ENCODE measurements at regions not wholly inside any gene's neighbourhood (a gene's known extent, or its start where the extent isn't known, plus 50 kb on each side); places are given as distances from the start of the nearest gene placed in this dataset.

- Histone ChIP-seq H3K4me3 (no peak overlapping the region), H3K4me1 (ENCODE audit: low read depth) (no peaks in the 10 kb centered on the region), H3K9me3 (no peaks in the 10 kb centered on the region), H3K36me3 (ENCODE audit: low read depth) (no peaks in the 10 kb centered on the region)
- DNase-seq (no peak), ATAC-seq (no peak)
- no peak for TF ChIP-seq CTCF (IDR thresholded peaks at IDR 0.05)
- intact Hi-C loops (cut with DNase I, micrococcal nuclease), result no loop called here
Measured at GRCh38 chr3:77707281-77707680, 667.4 kb downstream of the ROBO2 start.

GRCh38 chr3:77709155-77709554 is 669.3 kb downstream of the ROBO2 start:
- no peak for TF ChIP-seq CTCF (IDR thresholded peaks at IDR 0.05)
- no peaks in the 10 kb centered on the region for H3K4me1 ChIP-seq (ENCODE audit: low read depth)
- H3K9me3 ChIP-seq, result no peaks in the 10 kb centered on the region
- H3K36me3 ChIP-seq (ENCODE audit: low read depth), result no peaks in the 10 kb centered on the region
- DNase-seq, result no peak
- no peak overlapping the region for H3K4me3 ChIP-seq
- no peak for ATAC-seq
- intact Hi-C loops (cut with DNase I, micrococcal nuclease), result no loop called here

GRCh38 chr3:77718311-77718710 is 678.4 kb downstream of the ROBO2 start:
- no peak for TF ChIP-seq CTCF (IDR thresholded peaks at IDR 0.05)
- no peaks in the 10 kb centered on the region for H3K4me1 ChIP-seq (ENCODE audit: low read depth)
- DNase-seq (no peak), ATAC-seq (no peak)
- no peaks in the 10 kb centered on the region for H3K9me3 ChIP-seq
- no peaks in the 10 kb centered on the region for H3K36me3 ChIP-seq (ENCODE audit: low read depth)
- intact Hi-C loops (cut with DNase I, micrococcal nuclease), result no loop called here
- no peak overlapping the region for H3K4me3 ChIP-seq

DNA sequence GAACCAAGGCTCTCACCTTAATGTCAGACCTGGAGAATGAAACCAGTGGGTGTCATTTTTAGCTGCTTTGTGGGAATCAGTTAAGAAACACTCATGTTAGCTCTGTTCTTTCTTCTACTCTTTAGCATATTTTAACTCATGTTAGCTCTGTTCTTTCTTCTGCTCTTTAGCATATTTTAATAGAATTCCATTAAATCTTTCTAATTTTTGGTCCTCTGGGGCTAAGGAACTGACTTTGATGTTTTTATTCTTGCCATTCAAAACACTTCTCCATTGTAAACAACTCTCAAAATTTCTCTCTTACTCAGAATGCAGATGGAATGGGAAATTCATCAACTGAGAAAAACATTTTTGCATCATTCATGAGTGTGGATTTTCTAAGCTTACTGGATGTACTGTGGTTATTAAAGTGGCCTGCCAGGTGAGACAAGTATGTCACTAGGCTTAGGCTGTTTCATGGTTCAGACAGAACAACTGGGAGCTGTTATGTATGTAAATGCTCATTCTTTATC is 680.6 kb downstream of the ROBO2 start:
- TF ChIP-seq CTCF (IDR thresholded peaks at IDR 0.05), result no peak
- H3K4me3 ChIP-seq, result no peak overlapping the region
- intact Hi-C loops (cut with DNase I, micrococcal nuclease), result no loop called here
- no peaks in the 10 kb centered on the region for H3K4me1 ChIP-seq (ENCODE audit: low read depth)
- no peak for ATAC-seq
- H3K9me3 ChIP-seq, result no peaks in the 10 kb centered on the region
- DNase-seq, result no peak
- H3K36me3 ChIP-seq (ENCODE audit: low read depth), result no peaks in the 10 kb centered on the region

DNA sequence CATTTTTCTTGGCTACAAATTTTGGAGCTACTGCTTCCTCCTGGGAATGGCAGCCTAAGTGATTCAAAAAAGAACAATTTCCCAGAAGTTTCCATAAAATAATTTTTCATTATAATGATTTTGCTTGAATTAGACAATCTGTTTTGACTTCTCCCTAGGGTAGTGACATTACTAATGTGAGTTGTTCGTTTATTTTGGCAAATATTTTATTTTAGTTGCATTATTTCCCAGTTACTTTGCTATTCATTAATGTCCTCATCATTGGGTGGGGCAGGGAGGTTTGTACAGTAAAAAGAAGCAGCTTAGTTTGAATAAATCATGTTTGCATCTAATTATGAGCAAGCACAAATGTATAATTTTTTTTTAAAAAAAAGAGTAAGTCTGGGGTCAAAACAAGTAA is 686.6 kb downstream of the ROBO2 start:
- Histone ChIP-seq H3K4me3 (no peak overlapping the region), H3K4me1 (ENCODE audit: low read depth) (no peaks in the 10 kb centered on the region), H3K9me3 (no peaks in the 10 kb centered on the region), H3K36me3 (ENCODE audit: low read depth) (no peaks in the 10 kb centered on the region)
- ATAC-seq (no peak), DNase-seq (no peak)
- no peak for TF ChIP-seq CTCF (IDR thresholded peaks at IDR 0.05)
- intact Hi-C loops (cut with DNase I, micrococcal nuclease), result no loop called here

- Histone ChIP-seq H3K4me1 (ENCODE audit: low read depth) (no peaks in the 10 kb centered on the region), H3K4me3 (no peak overlapping the region), H3K36me3 (ENCODE audit: low read depth) (no peaks in the 10 kb centered on the region), H3K9me3 (no peaks in the 10 kb centered on the region)
- ATAC-seq, result no peak
- intact Hi-C loops (cut with DNase I, micrococcal nuclease), result no loop called here
- TF ChIP-seq CTCF (IDR thresholded peaks at IDR 0.05), result no peak
- DNase-seq, result no peak
Measured at GRCh38 chr3:77746048-77746447, 706.1 kb downstream of the ROBO2 start.

All from mucosa of descending colon (tissue), 3 donors.